HG03095 (cell line): ENCODE measurements at regions not wholly inside any gene's neighbourhood (a gene's known extent, or its start where the extent isn't known, plus 50 kb on each side); places are given as distances from the start of the nearest gene placed in this dataset.
"Not testable (repeated sequence)": the region's sequence is repeated elsewhere in the genome, so short reads cannot be mapped to it uniquely, and the experiment has no call there.

Source experiments
- ATAC-seq: cut with Tn5 transposase; IDR thresholded peaks from one replicate; pipeline ENCODE4 v1.9.1; 2021; ENCODE audit warnings: moderate library complexity; ENCODE audit not compliant: unreplicated experiment

DNA sequence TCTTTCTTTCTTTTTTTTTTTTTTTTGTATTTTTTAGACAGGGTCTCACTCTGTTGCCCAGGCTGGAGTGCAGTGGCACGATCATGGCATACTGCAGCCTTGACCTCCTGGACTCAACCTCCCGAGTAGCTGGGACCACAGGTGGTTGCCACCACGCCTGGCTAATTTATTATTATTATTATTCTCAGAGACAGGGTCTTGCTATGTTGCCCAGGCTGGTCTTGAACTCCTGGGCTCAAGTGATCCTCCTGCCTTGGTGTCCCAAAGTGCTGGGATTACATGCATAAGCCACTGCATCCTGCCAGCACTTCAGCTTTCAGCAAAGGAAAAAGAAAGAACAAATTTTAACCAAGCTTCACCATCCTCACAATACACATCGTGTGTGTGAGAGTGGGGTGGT is 97.9 kb upstream of the SERBP1 start:
- ATAC-seq: no peak

DNA sequence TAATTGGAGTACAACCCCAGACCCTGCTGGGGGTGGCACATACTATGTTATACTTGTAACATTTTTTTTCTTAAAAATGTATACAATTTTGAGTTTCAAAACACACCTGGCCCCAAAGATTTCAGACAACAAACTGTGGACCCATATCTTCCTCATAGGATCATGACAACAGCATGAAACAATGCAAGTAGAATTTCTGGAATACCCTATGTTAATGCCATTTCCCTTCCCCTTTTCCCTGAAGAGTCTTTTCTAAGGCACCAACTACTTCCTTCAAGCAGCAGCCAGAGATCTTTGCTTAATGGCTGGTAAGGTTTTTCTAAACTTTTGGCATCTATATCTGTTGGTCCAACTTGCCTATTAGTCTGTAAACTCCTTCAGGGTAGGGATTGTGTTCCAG is 99.9 kb upstream of the SERBP1 start:
- ATAC-seq: no peak

DNA sequence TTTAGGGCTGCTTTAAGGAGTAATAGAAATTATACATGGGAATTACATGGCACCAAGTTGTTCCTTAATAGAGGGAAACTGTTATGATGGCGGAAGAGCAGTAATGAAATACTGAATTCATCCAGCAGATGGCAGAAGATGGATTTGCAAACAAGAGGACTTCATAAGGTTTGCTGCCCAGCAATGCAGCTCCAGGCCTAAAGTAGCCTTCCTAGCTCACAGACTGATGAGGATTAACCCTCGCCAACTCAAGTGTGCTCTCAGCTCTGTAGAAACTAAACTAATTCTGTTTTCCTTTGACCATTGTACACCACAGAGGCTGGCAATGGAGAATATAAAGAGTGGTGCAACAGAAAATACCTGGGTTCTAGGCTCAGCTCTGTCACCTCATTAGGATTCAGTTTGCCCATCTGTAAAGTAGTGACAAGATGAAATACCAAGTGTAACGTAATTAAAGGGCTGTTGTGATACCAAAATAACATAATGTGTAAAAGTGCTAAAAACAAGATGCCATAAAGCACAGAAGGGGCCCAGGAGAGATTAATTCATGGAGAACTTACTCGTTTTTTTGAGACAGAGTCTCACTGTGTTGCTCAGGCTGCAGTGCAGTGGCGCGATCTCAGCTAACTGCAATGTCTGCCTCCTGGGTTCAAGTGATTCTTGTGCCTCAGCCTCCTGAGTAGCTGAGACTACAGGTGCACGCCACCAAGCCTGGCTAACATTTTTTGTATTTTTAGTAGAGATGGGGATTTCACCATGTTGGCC is 102.4 kb upstream of the SERBP1 start:
- ATAC-seq: no peak

DNA sequence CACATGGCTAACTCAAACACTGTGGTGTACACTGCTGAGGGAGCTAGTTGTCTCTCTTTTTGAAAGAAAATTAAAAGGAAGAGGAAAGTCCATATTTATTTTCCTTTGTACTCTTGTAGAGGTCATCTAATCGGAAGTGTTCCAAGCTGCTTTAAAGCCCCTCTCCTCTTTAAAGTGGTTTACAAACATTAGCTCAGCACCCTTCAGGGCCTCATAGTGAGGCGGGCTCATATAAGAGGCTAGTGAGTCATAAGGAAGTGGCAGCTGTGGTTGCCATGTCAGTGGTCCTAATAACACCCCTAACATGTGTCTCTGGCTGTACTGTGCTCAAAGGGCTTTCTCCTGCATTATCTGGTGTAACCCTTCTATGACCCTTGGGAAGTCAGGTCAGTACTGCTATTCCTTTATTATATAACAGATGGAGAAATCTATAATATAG is 104.4 kb upstream of the SERBP1 start:
- ATAC-seq: no peak

DNA sequence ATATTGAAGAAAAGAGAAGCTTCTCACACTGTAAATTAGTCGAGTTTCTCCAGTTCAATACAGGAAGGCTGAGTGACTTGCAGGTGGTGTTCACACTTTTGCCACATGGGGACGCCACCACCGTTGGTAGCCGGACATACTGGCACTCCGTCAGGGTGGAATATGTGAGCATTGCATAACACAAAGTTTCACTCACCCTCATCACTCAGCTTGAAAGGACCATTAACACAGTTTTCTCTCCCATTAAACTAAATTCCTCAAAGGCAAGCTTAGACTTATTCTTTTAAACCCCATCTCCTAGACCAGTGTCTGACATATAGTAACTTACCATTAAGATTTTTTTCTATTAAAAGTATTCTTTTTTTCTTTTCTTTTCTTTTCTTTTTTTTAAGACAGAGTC is 105.3 kb upstream of the SERBP1 start:
- peak; percentile 83 for ATAC-seq

DNA sequence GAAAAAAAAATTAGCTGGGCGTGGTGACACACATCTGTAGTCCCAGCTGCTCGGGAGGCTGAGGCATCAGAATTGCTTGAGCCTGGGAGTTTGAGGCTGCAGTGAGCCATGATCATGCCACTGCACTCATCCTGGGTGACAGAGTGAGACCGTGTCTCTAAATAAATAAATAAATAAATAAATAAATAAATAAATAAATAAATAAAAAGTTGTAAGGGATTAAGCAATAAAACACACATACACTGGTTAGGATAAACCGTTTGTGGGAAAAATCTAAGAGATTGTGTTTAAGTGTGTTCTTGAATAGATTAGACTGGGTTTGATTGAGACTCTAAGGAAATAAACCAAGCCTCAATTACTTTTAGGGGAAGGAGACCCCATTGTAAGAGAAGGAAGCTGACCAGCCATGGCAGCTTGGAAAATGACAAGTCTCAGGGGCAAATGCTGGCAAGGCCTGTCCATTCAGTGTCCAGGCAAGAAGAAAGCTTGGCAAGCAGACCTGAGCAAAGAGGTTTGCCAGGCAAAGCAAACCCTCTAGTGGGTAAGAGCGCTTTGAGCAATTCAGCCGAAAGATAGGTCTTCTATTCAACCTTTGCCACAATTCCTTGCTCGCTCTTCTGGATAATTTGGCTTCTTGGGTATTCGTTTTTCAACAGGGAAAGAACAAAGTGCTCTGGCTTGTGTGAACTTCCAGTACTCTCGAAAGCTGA is 106.9 kb upstream of the SERBP1 start:
- no peak for ATAC-seq

DNA sequence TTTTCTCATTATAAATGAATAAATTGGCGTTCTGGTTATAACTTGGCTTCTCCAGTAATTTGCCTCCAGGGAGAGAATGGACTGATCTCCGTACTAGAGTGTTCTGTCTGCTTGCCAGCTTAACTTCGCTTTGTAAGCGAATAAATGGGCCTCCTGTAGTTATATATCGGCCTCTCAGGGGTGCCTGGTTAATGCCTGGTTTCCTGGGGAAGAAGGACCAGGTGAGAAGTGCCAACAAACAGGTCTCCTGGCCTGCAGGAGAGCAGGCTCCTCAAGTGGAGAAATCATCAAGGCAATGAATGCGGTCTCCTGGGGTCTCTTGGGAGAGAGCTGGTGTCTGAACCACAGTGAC is 107.4 kb upstream of the SERBP1 start:
- no peak for ATAC-seq

DNA sequence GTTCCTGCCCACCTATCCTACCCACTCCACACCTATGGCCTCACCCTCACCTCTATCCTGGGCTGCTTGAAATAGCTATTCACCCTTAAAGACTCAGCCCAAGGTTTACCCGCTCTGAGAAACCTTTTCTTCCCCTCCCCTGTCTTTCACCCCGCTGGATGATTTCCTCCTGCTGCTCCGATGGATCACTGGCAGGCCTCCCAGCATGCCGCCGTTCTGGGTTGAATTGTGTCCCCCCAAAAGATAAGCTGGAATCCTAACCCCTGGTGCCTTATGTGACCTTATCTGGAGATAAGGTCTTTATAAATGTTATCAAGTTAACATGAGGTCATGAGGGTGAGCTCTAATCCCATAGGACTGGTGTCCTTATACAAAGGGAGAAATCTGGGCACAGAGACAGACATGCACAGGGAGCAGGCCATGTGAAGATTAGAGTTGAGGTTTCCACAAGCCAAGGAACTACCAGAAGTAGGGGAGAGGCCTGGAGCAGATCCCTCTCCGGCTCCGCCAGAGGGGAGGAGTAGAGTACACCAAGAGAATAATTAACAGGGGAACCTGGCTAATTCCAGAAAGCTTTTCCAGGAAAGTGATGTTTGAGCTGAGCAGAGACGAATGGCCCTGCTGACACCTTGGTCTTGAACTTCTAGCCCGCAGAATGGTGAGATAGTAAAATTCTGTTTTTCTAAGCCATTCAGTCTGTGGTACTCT is 110.0 kb upstream of the SERBP1 start:
- ATAC-seq: no peak

DNA sequence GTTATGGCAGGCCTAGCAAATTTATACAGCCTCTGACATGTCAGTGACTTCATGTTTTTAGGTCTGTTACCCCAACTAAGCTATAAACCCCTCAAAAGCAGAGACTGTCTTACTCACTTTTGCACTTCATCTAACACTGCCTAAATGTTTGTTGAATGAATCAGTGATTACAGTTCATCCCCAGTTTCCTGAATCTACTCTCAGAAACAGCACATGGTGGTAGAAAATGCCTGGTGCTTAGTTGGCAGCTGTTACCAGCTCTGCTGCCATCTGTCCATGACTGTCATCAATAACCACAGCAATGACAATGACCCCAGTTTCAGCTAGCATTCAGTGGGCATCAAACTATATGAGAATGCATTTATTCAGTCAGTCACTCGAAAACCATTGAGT is 110.5 kb upstream of the SERBP1 start:
- no peak for ATAC-seq

DNA sequence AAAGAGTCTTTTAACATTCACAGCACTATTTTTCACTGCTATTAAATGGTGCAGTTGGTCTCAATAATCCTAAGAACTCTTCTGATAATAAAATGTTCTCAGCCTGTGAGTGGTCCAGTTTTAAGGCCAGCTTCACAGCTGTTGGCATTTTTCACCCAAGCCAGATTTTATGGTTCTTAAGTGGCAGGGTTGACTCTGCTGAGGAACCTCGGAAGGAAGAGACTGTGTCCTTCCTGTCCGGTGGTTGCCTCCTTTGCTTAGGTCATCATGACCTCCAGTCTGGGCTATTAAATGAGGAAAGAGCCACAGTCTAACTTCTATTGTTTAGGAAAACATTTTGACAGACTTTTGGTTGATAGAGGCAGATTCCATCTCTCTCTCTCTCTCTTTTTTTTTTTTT is 112.5 kb upstream of the SERBP1 start:
- no peak for ATAC-seq

DNA sequence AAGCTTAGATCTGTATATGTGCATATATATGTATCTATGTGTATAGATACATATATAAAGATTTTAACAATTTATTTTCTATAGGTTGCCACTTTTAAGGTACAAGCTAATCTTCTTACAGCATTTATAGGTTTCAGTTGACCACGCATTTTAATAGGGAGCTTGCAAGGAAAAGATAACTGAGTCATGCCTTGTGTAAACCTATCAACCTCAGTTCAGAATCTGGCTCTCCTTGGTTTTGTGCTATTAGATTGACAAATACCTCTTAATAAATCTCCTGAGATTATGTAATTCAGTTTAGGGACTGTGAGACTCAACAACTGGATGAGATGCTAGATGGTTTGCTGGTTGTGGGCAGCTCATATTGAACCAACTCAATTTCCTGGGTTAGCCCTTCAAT is 114.7 kb upstream of the SERBP1 start:
- no peak for ATAC-seq

DNA sequence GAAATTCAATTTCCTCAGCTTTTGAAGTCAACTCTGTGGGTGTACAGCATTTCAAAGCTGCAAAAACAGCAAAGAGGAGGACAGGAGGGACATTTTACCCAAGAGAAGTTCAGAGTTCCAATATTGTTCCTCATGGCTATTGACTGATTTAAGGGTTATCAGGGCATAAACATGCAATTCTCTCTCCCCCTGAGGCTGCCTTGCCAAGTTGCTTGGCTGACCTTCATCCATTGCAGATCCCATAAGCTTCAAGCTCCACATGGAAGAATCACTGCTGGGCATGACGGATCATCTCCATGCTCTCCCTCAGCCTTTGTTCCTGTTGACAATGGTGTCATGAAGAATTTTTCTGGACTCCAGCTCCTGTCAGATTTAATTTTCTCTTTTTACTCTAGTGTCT is 115.2 kb upstream of the SERBP1 start:
- no peak for ATAC-seq

DNA sequence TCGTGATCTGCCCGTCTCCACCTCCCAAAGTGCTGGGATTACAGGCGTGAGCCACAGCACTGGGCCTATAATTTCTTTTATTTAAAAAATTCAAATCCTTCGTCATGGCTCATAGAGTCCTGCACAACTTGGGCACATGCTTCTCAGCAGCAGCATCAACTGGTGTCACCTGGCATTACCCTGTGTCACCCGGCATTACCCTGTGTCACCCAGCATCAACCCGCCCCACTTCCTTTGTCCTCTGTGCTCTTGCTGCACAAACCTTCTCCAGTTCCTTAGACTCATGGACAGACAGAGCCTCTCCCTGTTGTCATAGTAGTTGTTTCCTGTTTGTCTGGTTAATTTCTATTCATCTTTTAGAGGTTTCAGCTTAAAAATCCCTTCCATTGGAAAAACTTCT is 121.2 kb upstream of the SERBP1 start:
- no peak for ATAC-seq

DNA sequence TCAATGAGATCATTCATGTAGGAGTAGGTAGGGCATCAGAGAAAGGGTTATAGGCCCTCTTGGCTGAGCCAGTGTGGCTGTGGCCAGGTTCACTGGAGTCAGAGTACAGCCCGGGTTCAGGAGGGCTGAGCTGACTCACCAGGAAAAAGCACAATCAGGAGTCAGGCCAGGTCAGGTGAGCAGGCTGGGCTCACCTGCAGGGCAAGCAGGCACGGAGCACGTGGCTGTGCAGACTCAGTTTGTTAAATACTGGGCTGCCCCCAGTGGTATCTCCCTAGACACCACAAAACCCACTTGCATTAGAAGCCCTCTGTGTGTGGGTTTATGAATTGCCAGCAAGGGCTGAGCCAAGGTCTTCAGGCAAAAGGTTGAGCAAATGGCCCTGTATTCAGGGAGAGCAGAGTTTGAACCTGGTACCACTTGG is 122.1 kb upstream of the SERBP1 start:
- no peak for ATAC-seq

DNA sequence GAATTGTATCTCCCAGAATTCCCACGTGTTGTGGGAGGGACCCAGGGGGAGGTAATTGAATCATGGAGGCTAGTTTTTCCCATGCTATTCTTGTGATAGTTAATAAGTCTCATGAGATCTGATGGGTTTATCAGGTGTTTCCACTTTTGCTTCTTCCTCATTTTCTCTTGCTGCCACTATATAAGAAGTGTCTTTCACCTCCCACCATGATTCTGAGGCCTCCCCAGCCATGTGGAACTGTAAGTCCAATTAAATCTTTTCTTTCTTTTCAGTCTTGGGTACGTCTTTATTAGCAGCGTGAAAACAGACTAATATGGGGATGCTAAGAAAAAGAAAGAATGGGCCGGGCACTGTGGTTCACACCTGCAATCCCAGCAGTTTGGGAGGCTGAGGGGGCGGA is 124.0 kb upstream of the SERBP1 start:
- not testable (repeated sequence) for ATAC-seq

DNA sequence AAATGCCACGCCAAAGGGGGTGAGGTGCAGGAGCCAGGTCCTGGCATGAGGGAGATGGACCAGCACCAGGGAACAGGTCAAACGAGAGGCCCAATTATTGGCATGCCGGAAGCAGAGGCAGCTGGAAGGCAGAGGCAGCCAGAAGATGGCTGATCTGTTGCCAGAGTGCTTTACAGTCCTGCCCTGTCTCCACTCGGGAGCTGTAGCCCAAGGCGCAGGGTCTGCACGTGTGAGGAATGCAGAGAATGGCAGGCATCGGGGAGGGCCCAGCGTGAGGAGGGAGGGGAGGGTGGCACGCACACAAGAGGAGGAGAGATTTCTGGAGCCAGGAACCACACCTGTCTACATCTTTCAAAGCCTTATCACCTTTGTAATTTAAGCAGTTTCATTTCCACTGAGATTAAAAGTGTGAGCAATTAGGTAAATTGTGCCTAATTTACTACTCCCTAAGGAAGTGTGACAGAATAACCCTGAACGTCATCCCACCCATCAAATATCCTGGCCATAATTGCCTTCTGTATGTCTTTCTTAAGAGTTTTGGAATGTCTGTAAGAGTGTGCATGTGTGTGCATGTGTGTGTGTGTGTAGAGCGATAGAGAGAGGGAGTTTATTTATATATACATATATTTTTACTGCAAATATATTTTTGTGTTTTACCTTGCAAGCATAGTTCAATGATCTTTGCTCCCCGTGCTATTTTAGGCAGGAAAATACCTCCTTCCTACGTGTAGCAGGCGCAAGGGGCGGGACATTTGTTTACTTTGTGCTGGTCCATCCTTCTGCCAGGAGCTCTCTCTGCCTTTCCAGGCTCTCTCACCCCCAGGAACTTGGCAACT is 125.5 kb upstream of the SERBP1 start:
- ATAC-seq: no peak

DNA sequence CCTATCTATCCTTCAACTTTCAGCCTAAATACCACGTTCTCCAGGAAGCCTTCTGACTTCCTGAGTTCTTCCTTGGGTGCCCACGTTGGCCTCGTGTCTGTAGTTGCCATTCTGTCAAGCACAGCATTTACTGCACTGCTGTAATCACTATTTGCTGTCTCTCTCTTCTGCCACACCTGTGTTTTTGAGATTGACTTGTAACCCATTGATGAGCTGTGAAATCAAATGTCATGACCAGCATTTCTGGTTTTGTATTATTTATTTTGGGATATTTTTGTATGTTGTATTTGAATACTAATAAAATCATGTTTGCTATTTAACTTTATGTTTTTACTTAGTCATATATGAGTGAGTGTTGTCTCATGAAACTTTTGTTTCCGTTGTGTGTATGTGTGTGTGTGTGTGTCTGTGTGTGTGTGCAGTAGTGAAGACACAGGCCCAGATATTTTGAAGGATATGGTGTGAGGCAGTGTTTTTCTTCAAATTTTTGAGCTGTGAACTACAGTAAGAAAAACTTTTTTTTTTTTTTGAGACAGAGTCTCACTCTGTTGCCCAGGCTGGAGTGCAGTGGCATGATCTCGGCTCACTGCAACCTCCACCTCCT is 126.2 kb upstream of the SERBP1 start:
- ATAC-seq: no peak

DNA sequence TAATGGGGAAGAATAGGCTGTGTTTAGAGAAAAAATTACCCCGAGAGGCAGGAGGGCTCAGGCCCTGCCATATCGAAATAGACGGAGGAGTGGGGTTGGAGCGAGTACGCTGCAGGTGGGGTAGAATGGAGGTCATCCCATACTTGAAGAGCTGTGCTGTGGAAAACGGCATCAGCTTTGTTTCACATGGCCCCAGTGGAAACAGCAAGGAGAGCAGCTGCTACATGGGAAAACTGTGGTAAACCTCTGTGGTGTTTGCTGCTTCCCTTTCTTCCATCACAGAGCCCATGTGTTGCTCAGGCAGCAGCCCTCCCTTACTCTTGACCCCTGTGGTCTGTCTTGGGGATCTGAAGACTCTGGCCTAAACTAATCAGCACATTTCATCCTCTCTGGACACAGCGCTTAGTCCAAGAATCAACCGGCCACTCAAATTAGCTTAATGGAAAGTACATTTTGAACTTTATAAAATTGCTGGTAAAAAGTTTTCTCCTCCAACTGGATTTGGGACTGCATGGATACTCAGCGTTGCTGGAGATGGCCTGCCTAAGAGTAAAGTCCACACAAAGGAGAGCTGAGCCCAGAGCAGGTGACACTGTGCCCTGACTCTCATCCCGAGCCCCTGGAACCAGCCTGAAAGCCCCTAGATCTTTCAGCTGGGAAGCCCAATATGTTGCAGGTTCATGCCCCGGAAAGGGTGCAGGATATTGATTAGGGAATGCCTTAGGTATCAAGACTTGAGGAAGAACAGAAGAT is 127.1 kb upstream of the GADD45A start:
- no peak for ATAC-seq

DNA sequence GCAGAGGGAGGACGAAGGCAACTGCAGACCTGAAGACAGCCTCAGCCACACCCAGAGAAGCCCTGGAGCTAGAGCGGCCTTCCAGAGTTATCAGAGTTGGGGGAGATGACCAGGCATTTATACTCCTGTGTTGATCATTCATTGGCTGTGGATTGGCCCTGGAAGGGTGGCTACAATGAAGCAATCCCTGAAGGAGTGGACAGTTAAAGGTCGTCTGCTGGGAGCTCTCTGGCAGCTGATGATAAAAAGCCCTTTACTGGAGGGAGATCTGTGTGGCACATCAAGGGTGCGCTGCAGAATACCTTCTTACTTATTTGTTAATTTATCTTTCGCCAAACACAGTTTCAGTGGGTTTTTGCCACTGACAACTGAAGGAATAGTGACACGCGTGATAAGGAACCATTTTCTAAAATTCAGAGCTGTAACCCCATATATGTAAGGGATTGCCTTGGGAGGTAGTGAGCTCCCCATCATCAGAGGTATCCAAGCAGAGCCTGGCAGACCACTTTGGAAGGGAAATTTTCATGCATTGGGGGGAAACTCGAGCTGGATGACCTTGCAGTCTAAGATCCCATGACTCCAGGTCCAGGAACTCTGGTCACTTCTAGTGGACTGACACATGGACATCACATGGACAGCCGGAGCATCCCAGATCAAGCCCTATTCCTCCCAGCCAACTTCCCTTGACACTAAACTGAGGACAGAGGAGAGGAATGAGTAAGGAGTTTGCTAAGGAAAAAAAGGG is 126.4 kb upstream of the GADD45A start:
- no peak for ATAC-seq
